NCI-H1048 (cell line): ENCODE measurements at regions not wholly inside any gene's neighbourhood (a gene's known extent, or its start where the extent isn't known, plus 50 kb on each side); places are given as distances from the start of the nearest gene placed in this dataset.
"Not testable (repeated sequence)": the region's sequence is repeated elsewhere in the genome, so short reads cannot be mapped to it uniquely, and the experiment has no call there.

ENCODE experiments used
- DNase-seq: peaks from one replicate; lab custom pipeline; 2025; lab: John Stamatoyannopoulos, UW

GRCh38 chr10:4230036-4230435 lies 445.0 kb upstream of the KLF6 start:
- no peak for DNase-seq

GRCh38 chr10:4229106-4229505 lies 444.1 kb upstream of the KLF6 start:
- DNase-seq, result no peak

- DNase-seq, result no peak
Observed at GRCh38 chr10:4227586-4227985, 442.6 kb upstream of the KLF6 start.

GRCh38 chr10:4226941-4227540 lies 442.0 kb upstream of the KLF6 start:
- no peak for DNase-seq

- no peak for DNase-seq
Observed at GRCh38 chr10:4224178-4224577, 439.2 kb upstream of the KLF6 start.

GRCh38 chr10:4221310-4221709 lies 436.3 kb upstream of the KLF6 start:
- not testable (repeated sequence) for DNase-seq

- DNase-seq, result no peak
Observed at GRCh38 chr10:4219901-4220300, 434.9 kb upstream of the KLF6 start.

GRCh38 chr10:4217653-4218052 lies 432.6 kb upstream of the KLF6 start:
- no peak for DNase-seq

GRCh38 chr10:4217187-4217586 lies 432.2 kb upstream of the KLF6 start:
- no peak for DNase-seq

GRCh38 chr10:4216726-4217125 lies 431.7 kb upstream of the KLF6 start:
- DNase-seq, result no peak

GRCh38 chr10:4215963-4216575 lies 431.1 kb upstream of the KLF6 start:
- DNase-seq, result no peak

GRCh38 chr10:4215485-4215884 lies 430.5 kb upstream of the KLF6 start:
- no peak for DNase-seq

- no peak for DNase-seq
Observed at GRCh38 chr10:4214908-4215307, 429.9 kb upstream of the KLF6 start.

- no peak for DNase-seq
Observed at GRCh38 chr10:4213441-4213840, 428.4 kb upstream of the KLF6 start.

- DNase-seq, result no peak
Observed at GRCh38 chr10:4212111-4212630, 427.2 kb upstream of the KLF6 start.

GRCh38 chr10:4208499-4208898 lies 423.5 kb upstream of the KLF6 start:
- DNase-seq, result no peak

GRCh38 chr10:4205113-4205512 lies 420.1 kb upstream of the KLF6 start:
- DNase-seq, result no peak

- DNase-seq, result no peak
Observed at GRCh38 chr10:4202938-4203337, 417.9 kb upstream of the KLF6 start.

GRCh38 chr10:4201866-4202825 lies 417.1 kb upstream of the KLF6 start:
- no peak for DNase-seq

GRCh38 chr10:4199196-4199595 lies 414.2 kb upstream of the KLF6 start:
- no peak for DNase-seq

GRCh38 chr10:4198216-4198615 lies 413.2 kb upstream of the KLF6 start:
- DNase-seq, result no peak

- no peak for DNase-seq
Observed at GRCh38 chr10:4197676-4198075, 412.7 kb upstream of the KLF6 start.
